Fibroblast of skin of left biceps (primary cell): ENCODE measurements at regions not wholly inside any gene's neighbourhood (a gene's known extent, or its start where the extent isn't known, plus 50 kb on each side); places are given as distances from the start of the nearest gene placed in this dataset.
A peak's percentile ranks its signal among the peaks of the same experiment; 100 is the strongest.

Source experiments
- DNase-seq, 2 experiments: peaks; one replicate each; pipeline ENCODE4 v3.0.0-alpha.2; 2013; ENCODE audit warnings: low read depth in 2 of 2

GRCh38 chr13:99646866-99647595, 145.8 kb downstream of the TM9SF2 start:
- DNase-seq = no peak

- no peak for DNase-seq
Measured at GRCh38 chr13:99642841-99643240, 141.6 kb downstream of the TM9SF2 start.

- DNase-seq = no peak
Measured at GRCh38 chr13:99642006-99642405, 140.7 kb downstream of the TM9SF2 start.

GRCh38 chr13:99640260-99640659, 139.0 kb downstream of the TM9SF2 start:
- DNase-seq = no peak

- DNase-seq = no peak
Measured at GRCh38 chr13:99639126-99639525, 137.9 kb downstream of the TM9SF2 start.

- no peak for DNase-seq
Measured at GRCh38 chr13:99636728-99637353, 135.6 kb downstream of the TM9SF2 start.

- DNase-seq = no peak
Measured at GRCh38 chr13:99636306-99636705, 135.0 kb downstream of the TM9SF2 start.

- no peak for DNase-seq
Measured at GRCh38 chr13:99634672-99635071, 133.4 kb downstream of the TM9SF2 start.

GRCh38 chr13:99630269-99630898, 129.1 kb downstream of the TM9SF2 start:
- no peak for DNase-seq

GRCh38 chr13:99629641-99630040, 128.4 kb downstream of the TM9SF2 start:
- DNase-seq = no peak

- no peak for DNase-seq
Measured at GRCh38 chr13:99628442-99628841, 127.2 kb downstream of the TM9SF2 start.

- DNase-seq = peak; percentile 19 to 23
Measured at GRCh38 chr13:99626461-99627082, 125.3 kb downstream of the TM9SF2 start.

GRCh38 chr13:99624936-99625540, 123.8 kb downstream of the TM9SF2 start:
- DNase-seq = no peak

- DNase-seq = no peak
Measured at GRCh38 chr13:99620806-99621205, 119.5 kb downstream of the TM9SF2 start.

GRCh38 chr13:99619207-99619606, 117.9 kb downstream of the TM9SF2 start:
- no peak for DNase-seq

GRCh38 chr13:99617474-99618255, 116.4 kb downstream of the TM9SF2 start:
- DNase-seq = peak; percentile 9 to 14

GRCh38 chr13:99614465-99614885, 113.2 kb downstream of the TM9SF2 start:
- no peak for DNase-seq
